DMS79 (cell line): ENCODE measurements at regions not wholly inside any gene's neighbourhood (a gene's known extent, or its start where the extent isn't known, plus 50 kb on each side); places are given as distances from the start of the nearest gene placed in this dataset.
"Not testable (repeated sequence)": the region's sequence is repeated elsewhere in the genome, so short reads cannot be mapped to it uniquely, and the experiment has no call there.

Experiments
- DNase-seq: peaks from one replicate; lab custom pipeline; 2025; lab: John Stamatoyannopoulos, UW

GRCh38 chr10:65040796-65041195, 1519.6 kb downstream of the REEP3 start:
- no peak for DNase-seq

- DNase-seq, result no peak
Observed at GRCh38 chr10:65041307-65041706, 1520.1 kb downstream of the REEP3 start.

- no peak for DNase-seq
Observed at GRCh38 chr10:65042496-65042895, 1521.3 kb downstream of the REEP3 start.

GRCh38 chr10:65046831-65047230, 1525.6 kb downstream of the REEP3 start:
- no peak for DNase-seq

- DNase-seq, result not testable (repeated sequence)
Observed at GRCh38 chr10:65052111-65052510, 1530.9 kb downstream of the REEP3 start.

GRCh38 chr10:65053397-65053796, 1532.2 kb downstream of the REEP3 start:
- DNase-seq, result not testable (repeated sequence)

GRCh38 chr10:65053831-65054351, 1532.7 kb downstream of the REEP3 start:
- not testable (repeated sequence) for DNase-seq

GRCh38 chr10:65054701-65055100, 1533.5 kb downstream of the REEP3 start:
- DNase-seq, result not testable (repeated sequence)

- no peak for DNase-seq
Observed at GRCh38 chr10:65065278-65065677, 1544.1 kb downstream of the REEP3 start.

- DNase-seq, result no peak
Observed at GRCh38 chr10:65083222-65083621, 1562.0 kb downstream of the REEP3 start.

GRCh38 chr10:65090991-65091390, 1569.8 kb downstream of the REEP3 start:
- DNase-seq, result no peak

GRCh38 chr10:65100146-65100545, 1578.9 kb downstream of the REEP3 start:
- DNase-seq, result no peak

GRCh38 chr10:65100881-65101280, 1579.7 kb downstream of the REEP3 start:
- not testable (repeated sequence) for DNase-seq

GRCh38 chr10:65110009-65110408, 1588.8 kb downstream of the REEP3 start:
- DNase-seq, result no peak

GRCh38 chr10:65111059-65111458, 1589.9 kb downstream of the REEP3 start:
- DNase-seq, result not testable (repeated sequence)

GRCh38 chr10:65112573-65112972, 1591.4 kb downstream of the REEP3 start:
- no peak for DNase-seq

GRCh38 chr10:65123120-65123519, 1601.9 kb downstream of the REEP3 start:
- DNase-seq, result no peak

- no peak for DNase-seq
Observed at GRCh38 chr10:65125212-65125611, 1604.0 kb downstream of the REEP3 start.

GRCh38 chr10:65126288-65126687, 1605.1 kb downstream of the REEP3 start:
- no peak for DNase-seq

GRCh38 chr10:65128277-65128676, 1607.1 kb downstream of the REEP3 start:
- DNase-seq, result no peak

GRCh38 chr10:65130162-65130758, 1609.1 kb downstream of the REEP3 start:
- DNase-seq, result no peak

- DNase-seq, result no peak
Observed at GRCh38 chr10:65133652-65134051, 1612.5 kb downstream of the REEP3 start.

- no peak for DNase-seq
Observed at GRCh38 chr10:65135508-65135907, 1614.3 kb downstream of the REEP3 start.
